ENCODE measurements at regions not wholly inside any gene's neighbourhood (a gene's known extent, or its start where the extent isn't known, plus 50 kb on each side); places are given as distances from the start of the nearest gene placed in this dataset.

- Histone ChIP-seq H3K27ac (no peak overlapping the region), H3K4me1 (peaks cover 2% of the 10 kb centered on the region), H3K9me3 (no peaks in the 10 kb centered on the region), H3K36me3 (no peaks in the 10 kb centered on the region), H3K4me3 (no peak overlapping the region), H3K27me3 (no peaks in the 10 kb centered on the region)
- DNase-seq (ENCODE audit: low spot score in 2 of 2), result no peak
- TF ChIP-seq CTCF (IDR thresholded peaks at IDR 0.05) (no peak), EP300 (IDR thresholded peaks at IDR 0.05) (no peak), POLR2A (IDR thresholded peaks at IDR 0.05) (no peak), POLR2AphosphoS5 (IDR thresholded peaks at IDR 0.05) (no peak)
Observed at GRCh38 chr2:160973991-160974390, 186.2 kb upstream of the TANK start.

DNA sequence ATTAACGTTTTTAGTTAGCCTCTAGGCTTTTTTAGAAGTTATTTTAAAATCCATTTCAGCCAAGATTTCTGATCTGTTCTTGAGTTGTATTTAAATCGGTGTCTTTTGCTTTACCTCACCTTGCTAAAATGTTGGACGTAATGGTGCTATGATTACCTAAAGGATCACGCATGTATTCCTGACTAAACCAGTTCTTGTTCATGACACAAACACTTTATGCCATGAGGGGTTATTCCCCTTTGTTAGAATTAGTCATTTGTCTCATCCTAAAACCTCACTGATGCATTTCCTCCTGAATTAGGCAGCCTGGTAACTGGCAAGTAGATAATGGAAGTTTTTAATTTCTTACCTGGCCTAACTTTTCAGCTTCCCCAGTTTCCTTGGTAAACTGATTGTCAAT, 185.4 kb upstream of the TANK start:
- no peak overlapping the region for H3K4me3 ChIP-seq
- TF ChIP-seq EP300 (IDR thresholded peaks at IDR 0.05) (no peak), CTCF (IDR thresholded peaks at IDR 0.05) (no peak), POLR2A (IDR thresholded peaks at IDR 0.05) (no peak), POLR2AphosphoS5 (IDR thresholded peaks at IDR 0.05) (no peak)
- no peaks in the 10 kb centered on the region for H3K36me3 ChIP-seq
- no peaks in the 10 kb centered on the region for H3K9me3 ChIP-seq
- WGBS, result 52% methylated on average over 4 of the region's 4 CpGs
- peaks cover 2% of the 10 kb centered on the region for H3K4me1 ChIP-seq
- no peaks in the 10 kb centered on the region for H3K27me3 ChIP-seq
- no peak for DNase-seq (ENCODE audit: low spot score in 2 of 2)
- H3K27ac ChIP-seq, result no peak overlapping the region

DNA sequence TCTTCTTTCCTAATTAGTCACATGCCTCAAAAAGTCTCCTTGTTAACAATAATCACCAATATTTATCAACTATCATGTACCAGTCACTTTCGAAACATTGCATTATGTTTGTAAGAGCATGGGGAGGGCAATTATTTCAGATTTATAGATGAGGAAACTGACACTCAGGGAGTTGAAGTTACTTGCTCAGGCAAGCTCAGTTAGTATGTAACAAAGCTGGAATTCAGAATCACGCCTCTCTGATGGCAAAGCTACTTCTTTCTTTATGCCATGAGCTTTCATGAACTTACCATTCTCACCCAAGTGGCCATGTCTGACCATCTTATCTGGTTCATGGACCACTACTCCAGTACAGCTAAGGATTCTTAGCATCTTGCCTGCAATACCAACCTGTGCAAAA, 183.4 kb upstream of the TANK start:
- no peaks in the 10 kb centered on the region for H3K9me3 ChIP-seq
- H3K4me3 ChIP-seq, result no peak overlapping the region
- H3K27me3 ChIP-seq, result no peaks in the 10 kb centered on the region
- H3K27ac ChIP-seq, result no peak overlapping the region
- WGBS, result 93% methylated on average over 2 of the region's 2 CpGs
- no peak for DNase-seq (ENCODE audit: low spot score in 2 of 2)
- no peaks in the 10 kb centered on the region for H3K36me3 ChIP-seq
- no peak for TF ChIP-seq POLR2AphosphoS5 (IDR thresholded peaks at IDR 0.05)
- no peak for TF ChIP-seq EP300 (IDR thresholded peaks at IDR 0.05)
- H3K4me1 ChIP-seq, result peaks cover 2% of the 10 kb centered on the region

GRCh38 chr2:160977376-160977775, 182.9 kb upstream of the TANK start:
- H3K4me1 ChIP-seq, result peaks cover 2% of the 10 kb centered on the region
- H3K9me3 ChIP-seq, result no peaks in the 10 kb centered on the region
- DNase-seq (ENCODE audit: low spot score in 2 of 2), result no peak
- H3K27ac ChIP-seq, result no peak overlapping the region
- no peaks in the 10 kb centered on the region for H3K27me3 ChIP-seq
- no peaks in the 10 kb centered on the region for H3K36me3 ChIP-seq
- 30% methylated on average over 2 of the region's 2 CpGs for WGBS
- no peak overlapping the region for H3K4me3 ChIP-seq
- TF ChIP-seq CTCF (IDR thresholded peaks at IDR 0.05) (no peak), POLR2A (IDR thresholded peaks at IDR 0.05) (no peak), POLR2AphosphoS5 (IDR thresholded peaks at IDR 0.05) (no peak), EP300 (IDR thresholded peaks at IDR 0.05) (no peak)

- 92% methylated on average over 2 of the region's 2 CpGs for WGBS
- H3K4me1 ChIP-seq, result peaks cover 2% of the 10 kb centered on the region
Observed at GRCh38 chr2:160977854-160978253, 182.4 kb upstream of the TANK start.

More at GRCh38 chr2:160977854-160978253, 182.4 kb upstream of the TANK start:
- H3K27me3 ChIP-seq, result no peaks in the 10 kb centered on the region
- no peaks in the 10 kb centered on the region for H3K9me3 ChIP-seq
- no peak overlapping the region for H3K27ac ChIP-seq
- TF ChIP-seq POLR2A (IDR thresholded peaks at IDR 0.05) (no peak), CTCF (IDR thresholded peaks at IDR 0.05) (no peak), EP300 (IDR thresholded peaks at IDR 0.05) (no peak), POLR2AphosphoS5 (IDR thresholded peaks at IDR 0.05) (no peak)
- no peak overlapping the region for H3K4me3 ChIP-seq
- H3K36me3 ChIP-seq, result no peaks in the 10 kb centered on the region
- no peak for DNase-seq (ENCODE audit: low spot score in 2 of 2)
